Stimulated activated CD8-positive, alpha-beta memory T cell treated with anti-CD3 and anti-CD28 coated beads, Interleukin-4, amount 100 ng/mL, for 1 hour (primary cell): ENCODE measurements at regions not wholly inside any gene's neighbourhood (a gene's known extent, or its start where the extent isn't known, plus 50 kb on each side); places are given as distances from the start of the nearest gene placed in this dataset.

ENCODE experiments used
- DNase-seq, 2 donors: peaks; one replicate each; pipeline ENCODE4 v3.0.0-alpha.2; 2020; ENCODE audit warnings: low read depth in 2 of 2, low spot score in 1 of 2

GRCh38 chr2:2875831-2876230, 501.8 kb downstream of the EIPR1 start:
- no peak for DNase-seq

GRCh38 chr2:2875296-2875695, 502.3 kb downstream of the EIPR1 start:
- no peak for DNase-seq

- no peak for DNase-seq
Observed at GRCh38 chr2:2874805-2875204, 502.8 kb downstream of the EIPR1 start.

- no peak for DNase-seq
Observed at GRCh38 chr2:2874341-2874740, 503.3 kb downstream of the EIPR1 start.

- no peak for DNase-seq
Observed at GRCh38 chr2:2873450-2873811, 504.2 kb downstream of the EIPR1 start.

- no peak for DNase-seq
Observed at GRCh38 chr2:2872713-2873449, 504.7 kb downstream of the EIPR1 start.

GRCh38 chr2:2872309-2872617, 505.4 kb downstream of the EIPR1 start:
- DNase-seq, result no peak

GRCh38 chr2:2871480-2872308, 505.9 kb downstream of the EIPR1 start:
- no peak for DNase-seq

GRCh38 chr2:2870106-2870505, 507.5 kb downstream of the EIPR1 start:
- DNase-seq, result no peak

GRCh38 chr2:2869553-2869952, 508.1 kb downstream of the EIPR1 start:
- no peak for DNase-seq

GRCh38 chr2:2868085-2868484, 509.5 kb downstream of the EIPR1 start:
- no peak for DNase-seq

GRCh38 chr2:2867397-2867979, 510.1 kb downstream of the EIPR1 start:
- DNase-seq, result no peak

GRCh38 chr2:2866459-2866858, 511.2 kb downstream of the EIPR1 start:
- no peak for DNase-seq

GRCh38 chr2:2862386-2862785, 515.2 kb downstream of the EIPR1 start:
- DNase-seq, result no peak

GRCh38 chr2:2861666-2862240, 515.9 kb downstream of the EIPR1 start:
- DNase-seq, result no peak

GRCh38 chr2:2860589-2861300, 516.9 kb downstream of the EIPR1 start:
- DNase-seq, result no peak

GRCh38 chr2:2859732-2860131, 517.9 kb downstream of the EIPR1 start:
- DNase-seq, result no peak

GRCh38 chr2:2859164-2859563, 518.5 kb downstream of the EIPR1 start:
- DNase-seq, result no peak

GRCh38 chr2:2856723-2857415, 520.7 kb downstream of the EIPR1 start:
- no peak for DNase-seq

GRCh38 chr2:2855297-2855696, 522.3 kb downstream of the EIPR1 start:
- no peak for DNase-seq

- DNase-seq, result no peak
Observed at GRCh38 chr2:2853346-2853745, 522.3 kb upstream of the MYT1L start.
